Mesothelial cell of epicardium (in vitro differentiated cells): ENCODE measurements at regions not wholly inside any gene's neighbourhood (a gene's known extent, or its start where the extent isn't known, plus 50 kb on each side); places are given as distances from the start of the nearest gene placed in this dataset.

ENCODE experiments used
- DNase-seq, 2 experiments: peaks; one replicate each; pipeline ENCODE4 v3.0.0; 2021; ENCODE audit warnings: low spot score in 2 of 2; ENCODE audit not compliant: unreplicated experiment in 2 of 2
- H3K27ac Mint-ChIP-seq: 2 replicates; pipeline ENCODE4 v1.8.0; 2021; ENCODE audit warnings: mixed read lengths
- H3K27me3 Mint-ChIP-seq: 2 replicates; pipeline ENCODE4 v1.8.0; 2021; ENCODE audit warnings: low read depth, mixed read lengths
- H3K36me3 Mint-ChIP-seq: 2 replicates; pipeline ENCODE4 v1.8.0; 2021; ENCODE audit warnings: mixed read lengths
- H3K4me1 Mint-ChIP-seq: 2 replicates; pipeline ENCODE4 v1.8.0; 2021; ENCODE audit warnings: mixed read lengths
- H3K4me3 Mint-ChIP-seq: 2 replicates; pipeline ENCODE4 v1.8.0; 2021; ENCODE audit warnings: mild to moderate bottlenecking, moderate library complexity, mixed read lengths
- H3K9me3 Mint-ChIP-seq: 2 replicates; pipeline ENCODE4 v1.8.0; 2021; ENCODE audit warnings: mixed read lengths
- TF ChIP-seq, protein P1 (sequence below): fragments of 200-600 bp; sonication (generic); IDR thresholded peaks from one replicate; pipeline ENCODE4 v1.5.0; 2021; ENCODE audit warnings: antibody characterized with exemption; ENCODE audit not compliant: unreplicated experiment

DNA sequence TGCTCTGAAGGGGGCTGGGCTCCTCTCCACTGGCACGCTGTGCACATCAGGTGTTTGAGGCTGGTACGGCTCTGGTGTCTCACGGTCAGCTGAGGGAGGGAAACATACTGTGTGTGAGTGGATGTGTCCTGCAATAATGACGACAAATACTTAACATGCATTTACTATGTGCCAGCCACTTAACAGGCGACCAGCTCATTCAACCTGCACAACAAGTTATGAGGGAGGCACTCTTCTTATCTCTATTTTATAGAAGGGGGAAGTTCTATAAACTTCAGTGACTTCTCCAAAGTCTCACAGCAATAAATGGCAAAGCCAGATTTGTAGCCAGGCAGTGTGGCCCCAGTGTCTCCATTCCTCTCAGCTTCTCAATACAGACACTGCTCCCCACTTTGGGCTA, 83.1 kb upstream of the LINGO1 start:
- no peak for DNase-seq
- H3K27me3 Mint-ChIP-seq, result peaks cover 21% of the 10 kb centered on the region
- no peak overlapping the region for H3K4me3 Mint-ChIP-seq
- H3K27ac Mint-ChIP-seq, result no peak overlapping the region
- H3K36me3 Mint-ChIP-seq, result no peaks in the 10 kb centered on the region
- H3K4me1 Mint-ChIP-seq, result peaks cover 32% of the 10 kb centered on the region
- no peaks in the 10 kb centered on the region for H3K9me3 Mint-ChIP-seq
- TF ChIP-seq, protein P1, sequence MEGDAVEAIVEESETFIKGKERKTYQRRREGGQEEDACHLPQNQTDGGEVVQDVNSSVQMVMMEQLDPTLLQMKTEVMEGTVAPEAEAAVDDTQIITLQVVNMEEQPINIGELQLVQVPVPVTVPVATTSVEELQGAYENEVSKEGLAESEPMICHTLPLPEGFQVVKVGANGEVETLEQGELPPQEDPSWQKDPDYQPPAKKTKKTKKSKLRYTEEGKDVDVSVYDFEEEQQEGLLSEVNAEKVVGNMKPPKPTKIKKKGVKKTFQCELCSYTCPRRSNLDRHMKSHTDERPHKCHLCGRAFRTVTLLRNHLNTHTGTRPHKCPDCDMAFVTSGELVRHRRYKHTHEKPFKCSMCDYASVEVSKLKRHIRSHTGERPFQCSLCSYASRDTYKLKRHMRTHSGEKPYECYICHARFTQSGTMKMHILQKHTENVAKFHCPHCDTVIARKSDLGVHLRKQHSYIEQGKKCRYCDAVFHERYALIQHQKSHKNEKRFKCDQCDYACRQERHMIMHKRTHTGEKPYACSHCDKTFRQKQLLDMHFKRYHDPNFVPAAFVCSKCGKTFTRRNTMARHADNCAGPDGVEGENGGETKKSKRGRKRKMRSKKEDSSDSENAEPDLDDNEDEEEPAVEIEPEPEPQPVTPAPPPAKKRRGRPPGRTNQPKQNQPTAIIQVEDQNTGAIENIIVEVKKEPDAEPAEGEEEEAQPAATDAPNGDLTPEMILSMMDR, result no peak

GRCh38 chr15:77715051-77715450, 82.3 kb upstream of the LINGO1 start:
- no peaks in the 10 kb centered on the region for H3K36me3 Mint-ChIP-seq
- TF ChIP-seq, protein P1, result no peak
- H3K9me3 Mint-ChIP-seq, result no peaks in the 10 kb centered on the region
- H3K4me1 Mint-ChIP-seq, result peaks cover 24% of the 10 kb centered on the region
- H3K27me3 Mint-ChIP-seq, result peaks cover 21% of the 10 kb centered on the region
- no peak overlapping the region for H3K27ac Mint-ChIP-seq
- DNase-seq, result no peak
- no peak overlapping the region for H3K4me3 Mint-ChIP-seq

DNA sequence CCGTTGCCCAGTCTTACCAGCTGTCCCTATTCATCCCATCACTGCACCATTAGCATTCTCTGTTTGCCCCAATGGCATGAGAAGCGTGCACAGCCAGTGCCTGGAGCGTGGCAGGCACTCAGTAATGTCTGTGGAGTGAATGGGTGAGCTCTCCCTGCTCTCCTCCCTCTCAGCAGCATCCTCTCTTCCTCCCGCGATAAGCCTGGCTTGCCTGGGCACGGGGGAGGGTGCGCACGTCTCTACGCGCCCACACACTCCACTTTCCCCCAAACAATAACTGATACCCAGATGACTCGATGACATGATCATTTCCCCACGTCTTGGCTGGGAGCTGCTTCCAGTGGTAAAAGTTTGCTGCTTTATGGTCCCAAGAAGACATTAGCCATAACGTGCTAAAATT, 81.8 kb upstream of the LINGO1 start:
- Mint-ChIP-seq H3K9me3 (no peaks in the 10 kb centered on the region), H3K36me3 (no peaks in the 10 kb centered on the region), H3K27me3 (peaks cover 23% of the 10 kb centered on the region), H3K4me1 (peaks cover 20% of the 10 kb centered on the region), H3K27ac (no peak overlapping the region), H3K4me3 (no peak overlapping the region)
- no peak for DNase-seq
- TF ChIP-seq, protein P1, result no peak

- no peak for DNase-seq
- H3K36me3 Mint-ChIP-seq, result no peaks in the 10 kb centered on the region
- H3K4me3 Mint-ChIP-seq, result no peak overlapping the region
- TF ChIP-seq, protein P1, result no peak
- no peaks in the 10 kb centered on the region for H3K9me3 Mint-ChIP-seq
- no peak overlapping the region for H3K27ac Mint-ChIP-seq
- H3K27me3 Mint-ChIP-seq, result peaks cover 26% of the 10 kb centered on the region
- peaks cover 19% of the 10 kb centered on the region for H3K4me1 Mint-ChIP-seq
Measured at GRCh38 chr15:77714023-77714422, 81.3 kb upstream of the LINGO1 start.

GRCh38 chr15:77713281-77713680, 80.6 kb upstream of the LINGO1 start:
- H3K4me1 Mint-ChIP-seq, result peaks cover 19% of the 10 kb centered on the region
- H3K9me3 Mint-ChIP-seq, result no peaks in the 10 kb centered on the region
- H3K27me3 Mint-ChIP-seq, result peaks cover 29% of the 10 kb centered on the region
- no peaks in the 10 kb centered on the region for H3K36me3 Mint-ChIP-seq
- no peak for DNase-seq
- H3K4me3 Mint-ChIP-seq, result no peak overlapping the region
- H3K27ac Mint-ChIP-seq, result no peak overlapping the region
- TF ChIP-seq, protein P1, result no peak

DNA sequence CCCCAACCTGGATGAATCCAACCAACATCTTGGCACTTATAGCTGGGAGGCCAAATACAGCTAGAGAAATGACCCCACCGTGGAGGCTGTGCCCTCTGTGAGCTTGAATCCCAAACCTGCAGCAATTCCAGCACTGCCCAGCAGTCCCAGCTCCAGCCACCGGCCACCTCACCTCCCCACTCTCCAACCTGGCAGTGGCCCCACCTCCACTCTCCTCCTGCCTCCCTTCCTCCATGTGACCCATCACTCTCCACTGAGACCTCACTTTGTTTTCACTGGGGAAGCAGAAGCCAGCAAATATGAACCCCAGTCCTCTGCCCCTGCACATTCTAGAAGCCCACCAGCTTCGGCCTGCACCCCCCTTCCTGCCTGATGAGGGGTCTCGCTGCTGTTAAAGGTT, 79.7 kb upstream of the LINGO1 start:
- Mint-ChIP-seq H3K27me3 (peaks cover 36% of the 10 kb centered on the region), H3K4me3 (no peak overlapping the region), H3K36me3 (no peaks in the 10 kb centered on the region), H3K4me1 (peaks cover 15% of the 10 kb centered on the region), H3K9me3 (no peaks in the 10 kb centered on the region), H3K27ac (no peak overlapping the region)
- DNase-seq, result no peak
- TF ChIP-seq, protein P1, result no peak
